Type B pancreatic cell (in vitro differentiated cells): ENCODE measurements at regions not wholly inside any gene's neighbourhood (a gene's known extent, or its start where the extent isn't known, plus 50 kb on each side); places are given as distances from the start of the nearest gene placed in this dataset.

Experiments
- DNase-seq: peaks from one replicate; pipeline ENCODE4 v3.0.0; 2021; ENCODE audit warnings: mixed read lengths; ENCODE audit not compliant: unreplicated experiment; ENCODE audit errors: extremely low spot score
- H3K27ac Mint-ChIP-seq: 2 replicates; pipeline ENCODE4 v1.8.0; 2021; ENCODE audit warnings: mild to moderate bottlenecking, mixed read lengths
- H3K27me3 Mint-ChIP-seq: 2 replicates; pipeline ENCODE4 v1.8.0; 2021; ENCODE audit warnings: mixed read lengths
- H3K36me3 Mint-ChIP-seq: 2 replicates; pipeline ENCODE4 v1.8.0; 2021; ENCODE audit warnings: mixed read lengths
- H3K4me1 Mint-ChIP-seq: one replicate; pipeline ENCODE4 v1.8.0; 2021; ENCODE audit warnings: mixed read lengths; ENCODE audit not compliant: unreplicated experiment
- H3K4me3 Mint-ChIP-seq: 2 replicates; pipeline ENCODE4 v1.8.0; 2021; ENCODE audit warnings: mild to moderate bottlenecking, mixed read lengths
- H3K9me3 Mint-ChIP-seq: 2 replicates; pipeline ENCODE4 v1.8.0; 2021; ENCODE audit warnings: mixed read lengths
- CTCF ChIP-seq: fragments of 200-600 bp; sonication (generic); conservative IDR thresholded peaks from 2 replicates; pipeline ENCODE4 v1.5.0; 2021; ENCODE audit warnings: antibody characterized with exemption, mild to moderate bottlenecking

- Mint-ChIP-seq H3K9me3 (no peaks in the 10 kb centered on the region), H3K4me1 (no peaks in the 10 kb centered on the region), H3K4me3 (no peak overlapping the region), H3K36me3 (no peaks in the 10 kb centered on the region), H3K27me3 (peaks cover 6% of the 10 kb centered on the region), H3K27ac (no peak overlapping the region)
- no peak for DNase-seq
- TF ChIP-seq CTCF, result no peak
Measured at GRCh38 chr9:118215549-118215948, 511.3 kb downstream of the TLR4 start.

- Mint-ChIP-seq H3K9me3 (no peaks in the 10 kb centered on the region), H3K27me3 (no peaks in the 10 kb centered on the region), H3K4me3 (no peak overlapping the region), H3K27ac (no peak overlapping the region), H3K4me1 (no peaks in the 10 kb centered on the region), H3K36me3 (no peaks in the 10 kb centered on the region)
- no peak for TF ChIP-seq CTCF
- no peak for DNase-seq
Measured at GRCh38 chr9:118222375-118222774, 518.2 kb downstream of the TLR4 start.

- H3K9me3 Mint-ChIP-seq, result no peaks in the 10 kb centered on the region
- no peaks in the 10 kb centered on the region for H3K36me3 Mint-ChIP-seq
- no peaks in the 10 kb centered on the region for H3K27me3 Mint-ChIP-seq
- no peak for DNase-seq
- no peaks in the 10 kb centered on the region for H3K4me1 Mint-ChIP-seq
- H3K4me3 Mint-ChIP-seq, result no peak overlapping the region
- H3K27ac Mint-ChIP-seq, result no peak overlapping the region
- TF ChIP-seq CTCF, result no peak
Measured at GRCh38 chr9:118223111-118223510, 518.9 kb downstream of the TLR4 start.

GRCh38 chr9:118230329-118230728 is 526.1 kb downstream of the TLR4 start:
- Mint-ChIP-seq H3K4me1 (no peaks in the 10 kb centered on the region), H3K27me3 (no peaks in the 10 kb centered on the region), H3K4me3 (no peak overlapping the region), H3K36me3 (no peaks in the 10 kb centered on the region), H3K27ac (no peak overlapping the region), H3K9me3 (no peaks in the 10 kb centered on the region)
- TF ChIP-seq CTCF, result no peak
- DNase-seq, result no peak

- Mint-ChIP-seq H3K4me1 (no peaks in the 10 kb centered on the region), H3K27ac (no peak overlapping the region), H3K9me3 (peaks cover 5% of the 10 kb centered on the region), H3K4me3 (no peak overlapping the region), H3K27me3 (no peaks in the 10 kb centered on the region), H3K36me3 (no peaks in the 10 kb centered on the region)
- DNase-seq, result no peak
- no peak for TF ChIP-seq CTCF
Measured at GRCh38 chr9:118236625-118237024, 532.4 kb downstream of the TLR4 start.

GRCh38 chr9:118238139-118238538 is 533.9 kb downstream of the TLR4 start:
- Mint-ChIP-seq H3K27ac (no peak overlapping the region), H3K36me3 (no peaks in the 10 kb centered on the region), H3K4me1 (no peaks in the 10 kb centered on the region), H3K4me3 (no peak overlapping the region), H3K9me3 (peaks cover 6% of the 10 kb centered on the region), H3K27me3 (no peaks in the 10 kb centered on the region)
- no peak for TF ChIP-seq CTCF
- no peak for DNase-seq
